DND-41 (cell line): ENCODE measurements at regions not wholly inside any gene's neighbourhood (a gene's known extent, or its start where the extent isn't known, plus 50 kb on each side); places are given as distances from the start of the nearest gene placed in this dataset.

Experiments used
- EZH2 ChIP-seq: IDR thresholded peaks from 3 replicates; pipeline ENCODE4 v1.6.1; 2012; ENCODE audit warnings: borderline replicate concordance, low read depth, mild to moderate bottlenecking, moderate library complexity, low read length, inconsistent platforms; ENCODE audit not compliant: severe bottlenecking
- TF ChIP-seq, protein P1 (sequence below): IDR thresholded peaks from 2 replicates; pipeline ENCODE4 v1.5.1; 2012; ENCODE audit warnings: borderline replicate concordance, low read length, moderate library complexity, mild to moderate bottlenecking; ENCODE audit not compliant: poor library complexity, severe bottlenecking; ENCODE audit errors: extremely low read depth

DNA sequence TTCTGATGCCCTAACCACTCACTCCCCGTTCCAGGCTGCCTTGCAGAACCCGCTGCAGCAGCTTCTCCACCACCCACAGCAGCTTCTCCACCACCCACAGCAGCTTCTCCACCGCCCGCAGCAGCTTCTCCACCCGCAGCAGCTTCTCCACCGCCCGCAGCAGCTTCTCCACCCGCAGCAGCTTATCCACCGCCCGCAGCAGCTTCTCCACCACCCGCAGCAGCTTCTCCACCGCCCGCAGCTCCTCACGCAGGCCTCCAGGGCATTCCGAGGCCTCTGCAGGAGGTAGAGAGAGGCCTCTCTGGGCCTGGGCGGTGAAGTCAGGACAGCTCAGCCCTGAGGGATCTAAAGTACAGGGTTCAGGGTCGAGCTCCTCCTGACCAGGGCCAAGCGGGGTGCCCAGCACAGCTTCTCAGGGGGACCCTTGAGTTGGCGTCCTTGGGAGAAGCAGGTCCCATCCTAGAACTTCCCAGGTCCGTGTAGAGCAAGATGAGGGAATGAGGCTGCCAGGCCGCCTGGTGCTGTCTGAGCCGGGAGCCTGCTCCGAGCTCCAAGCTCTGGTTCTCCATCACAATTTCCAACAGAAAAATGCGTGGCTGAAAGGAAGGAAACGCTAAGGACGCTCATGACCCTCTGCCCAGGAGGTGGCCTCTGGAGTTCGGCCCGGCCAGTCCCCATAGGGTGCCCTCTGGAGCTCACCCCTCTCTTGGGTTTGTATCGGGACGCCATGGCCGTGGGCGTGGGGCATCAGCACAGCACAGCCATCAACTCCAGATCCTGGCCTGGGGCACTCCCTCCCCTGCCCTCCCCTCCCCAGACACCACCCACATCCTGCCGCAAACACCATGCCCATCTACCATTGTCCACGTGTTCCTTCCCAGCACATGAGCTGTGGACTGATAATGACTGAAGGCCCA is 528.6 kb downstream of the BRD1 start:
- TF ChIP-seq, protein P1, sequence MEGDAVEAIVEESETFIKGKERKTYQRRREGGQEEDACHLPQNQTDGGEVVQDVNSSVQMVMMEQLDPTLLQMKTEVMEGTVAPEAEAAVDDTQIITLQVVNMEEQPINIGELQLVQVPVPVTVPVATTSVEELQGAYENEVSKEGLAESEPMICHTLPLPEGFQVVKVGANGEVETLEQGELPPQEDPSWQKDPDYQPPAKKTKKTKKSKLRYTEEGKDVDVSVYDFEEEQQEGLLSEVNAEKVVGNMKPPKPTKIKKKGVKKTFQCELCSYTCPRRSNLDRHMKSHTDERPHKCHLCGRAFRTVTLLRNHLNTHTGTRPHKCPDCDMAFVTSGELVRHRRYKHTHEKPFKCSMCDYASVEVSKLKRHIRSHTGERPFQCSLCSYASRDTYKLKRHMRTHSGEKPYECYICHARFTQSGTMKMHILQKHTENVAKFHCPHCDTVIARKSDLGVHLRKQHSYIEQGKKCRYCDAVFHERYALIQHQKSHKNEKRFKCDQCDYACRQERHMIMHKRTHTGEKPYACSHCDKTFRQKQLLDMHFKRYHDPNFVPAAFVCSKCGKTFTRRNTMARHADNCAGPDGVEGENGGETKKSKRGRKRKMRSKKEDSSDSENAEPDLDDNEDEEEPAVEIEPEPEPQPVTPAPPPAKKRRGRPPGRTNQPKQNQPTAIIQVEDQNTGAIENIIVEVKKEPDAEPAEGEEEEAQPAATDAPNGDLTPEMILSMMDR: no peak
- no peak for TF ChIP-seq EZH2
